ENCODE measurements at regions not wholly inside any gene's neighbourhood (a gene's known extent, or its start where the extent isn't known, plus 50 kb on each side); places are given as distances from the start of the nearest gene placed in this dataset.

GRCh38 chr2:7847321-7847720 is 834.5 kb upstream of the ID2 start:
- no peak overlapping the region for H3K23ac ChIP-seq (ENCODE audit: insufficient read length, low read depth, low read length)
- no peak overlapping the region for H2BK120ac ChIP-seq (ENCODE audit: low read depth, low read length, poor library complexity, severe bottlenecking)
- H3K23me2 ChIP-seq (ENCODE audit: insufficient read length, low read depth, low read length, poor library complexity, severe bottlenecking) = no peaks in the 10 kb centered on the region
- WGBS (ENCODE audit: extremely low coverage, insufficient read length, low lambda C conversion rate) = no CpG with 5 or more reads among the region's 4 CpGs
- H4K5ac ChIP-seq (ENCODE audit: insufficient read length, low read depth, low read length) = no peak overlapping the region
- H4K8ac ChIP-seq (replicated peaks; ENCODE audit: insufficient read length, low read depth, low read length) = no peak overlapping the region
- no peak overlapping the region for H3K18ac ChIP-seq (ENCODE audit: insufficient read length, low read depth, low read length)
- no peaks in the 10 kb centered on the region for H3K79me2 ChIP-seq (ENCODE audit: insufficient read depth, low read length)
- 0 out of 2 replicates have a peak, but pooled peaks cover 3% of the 10 kb centered on the region for H3K4me1 ChIP-seq (ENCODE audit: insufficient read depth, low read length)
- H3K4ac ChIP-seq (ENCODE audit: low read depth, low read length) = no peak overlapping the region
- Mint-ChIP-seq H3K27me3 (ENCODE audit: low read depth) (no peaks in the 10 kb centered on the region), H3K4me3 (no peak overlapping the region), H3K27ac (no peak overlapping the region), H3K4me1 (peaks cover 3 to 13% of the 10 kb centered on the region in 2 experiments; a peak in 2 of 4 replicates), H3K36me3 (ENCODE audit: insufficient read depth in 1 of 3, low read depth in 3 of 3) (peaks cover 0 to 4% (median 0%) of the 10 kb centered on the region in 3 experiments; a peak in 2 of 7 replicates), H3K9me3 (peaks cover 3 to 5% of the 10 kb centered on the region in 2 experiments; a peak in 4 of 5 replicates)
- no peak overlapping the region for H3K9ac ChIP-seq (ENCODE audit: extremely low read depth, insufficient read length, low read length)
- H2AK5ac ChIP-seq (ENCODE audit: insufficient read length, low read length) = no peak overlapping the region
- H2BK12ac ChIP-seq (ENCODE audit: insufficient read length, low read depth, low read length) = no peak overlapping the region
- H2BK20ac ChIP-seq (ENCODE audit: low read depth, low read length, poor library complexity, severe bottlenecking) = no peak overlapping the region
- H3K27ac ChIP-seq (ENCODE audit: insufficient read length, low read depth, low read length) = no peak overlapping the region
- H2BK5ac ChIP-seq (ENCODE audit: insufficient read length, low read length) = no peak overlapping the region
- H4K91ac ChIP-seq (ENCODE audit: insufficient read length, low read depth, low read length) = no peak overlapping the region
- H3K9me3 ChIP-seq (ENCODE audit: control insufficient read depth, low read depth, low read length) = no peaks in the 10 kb centered on the region
- no peak overlapping the region for H3K56ac ChIP-seq (ENCODE audit: insufficient read length, low read depth, low read length)
- DNase-seq = no peak
- H3K4me2 ChIP-seq (ENCODE audit: insufficient read depth, insufficient read length, low read length) = no peak overlapping the region
- H3K79me1 ChIP-seq (ENCODE audit: insufficient read depth, low read depth, low read length, poor library complexity, severe bottlenecking) = no peaks in the 10 kb centered on the region
- no peak overlapping the region for H3K14ac ChIP-seq (ENCODE audit: insufficient read depth, low read length)
- H3K27me3 ChIP-seq (ENCODE audit: insufficient read depth, low read length) = no peaks in the 10 kb centered on the region
- no peak for TF ChIP-seq CTCF (conservative IDR thresholded peaks at IDR 0.05)
- H3T11ph ChIP-seq (ENCODE audit: low read length) = no peak overlapping the region
- no peaks in the 10 kb centered on the region for H4K20me1 ChIP-seq (ENCODE audit: control insufficient read depth, insufficient read depth, insufficient read length)
- no peak overlapping the region for H2BK15ac ChIP-seq (ENCODE audit: low read depth, low read length)
- no peak overlapping the region for H2AFZ ChIP-seq (ENCODE audit: low read length)

All from H9 (cell line).